NCI-H1105 treated with DMSO at 0.1 percent for 48 hours (cell line): ENCODE measurements at regions not wholly inside any gene's neighbourhood (a gene's known extent, or its start where the extent isn't known, plus 50 kb on each side); places are given as distances from the start of the nearest gene placed in this dataset.
"Not testable (repeated sequence)": the region's sequence is repeated elsewhere in the genome, so short reads cannot be mapped to it uniquely, and the experiment has no call there.

Source experiments
- DNase-seq: peaks from one replicate; lab custom pipeline; 2025; lab: John Stamatoyannopoulos, UW

GRCh38 chr6:49097664-49098063 lies 365.4 kb downstream of the MMUT start:
- DNase-seq, result not testable (repeated sequence)

GRCh38 chr6:49097116-49097515 lies 365.9 kb downstream of the MMUT start:
- DNase-seq, result no peak

- no peak for DNase-seq
Measured at GRCh38 chr6:49088631-49089030, 374.4 kb downstream of the MMUT start.

GRCh38 chr6:49087369-49087768 lies 375.7 kb downstream of the MMUT start:
- peak; percentile 16 for DNase-seq

GRCh38 chr6:49082611-49083010 lies 380.4 kb downstream of the MMUT start:
- no peak for DNase-seq

GRCh38 chr6:49072885-49073620 lies 390.0 kb downstream of the MMUT start:
- DNase-seq, result no peak

- no peak for DNase-seq
Measured at GRCh38 chr6:49072146-49072545, 390.9 kb downstream of the MMUT start.

- DNase-seq, result no peak
Measured at GRCh38 chr6:49070411-49070810, 392.6 kb downstream of the MMUT start.

- DNase-seq, result no peak
Measured at GRCh38 chr6:49054311-49054710, 408.7 kb downstream of the MMUT start.

GRCh38 chr6:49052901-49053300 lies 410.2 kb downstream of the MMUT start:
- no peak for DNase-seq

- no peak for DNase-seq
Measured at GRCh38 chr6:49051281-49051680, 411.8 kb downstream of the MMUT start.

GRCh38 chr6:49050584-49050983 lies 412.5 kb downstream of the MMUT start:
- no peak for DNase-seq

GRCh38 chr6:49038294-49038822 lies 424.7 kb downstream of the MMUT start:
- no peak for DNase-seq

- DNase-seq, result no peak
Measured at GRCh38 chr6:49030251-49031020, 432.6 kb downstream of the MMUT start.

- DNase-seq, result no peak
Measured at GRCh38 chr6:49027644-49028043, 435.4 kb downstream of the MMUT start.

- no peak for DNase-seq
Measured at GRCh38 chr6:49025273-49026240, 437.5 kb downstream of the MMUT start.

GRCh38 chr6:49004801-49005200 lies 458.3 kb downstream of the MMUT start:
- no peak for DNase-seq

GRCh38 chr6:49003348-49003747 lies 459.7 kb downstream of the MMUT start:
- DNase-seq, result no peak

- DNase-seq, result no peak
Measured at GRCh38 chr6:49001856-49002541, 461.1 kb downstream of the MMUT start.

GRCh38 chr6:48998574-48998973 lies 464.5 kb downstream of the MMUT start:
- no peak for DNase-seq

- no peak for DNase-seq
Measured at GRCh38 chr6:48996461-48997119, 466.5 kb downstream of the MMUT start.
